ENCODE measurements at regions not wholly inside any gene's neighbourhood (a gene's known extent, or its start where the extent isn't known, plus 50 kb on each side); places are given as distances from the start of the nearest gene placed in this dataset.

- WGBS, 2 donors, result 80 to 82% methylated on average over 16 of the region's 16 CpGs
- H3K27ac ChIP-seq (ENCODE audit: low read depth in 1 of 2, low read length in 1 of 2), result no peak overlapping the region
- H3K27me3 ChIP-seq (ENCODE audit: control insufficient read depth in 3 of 3, insufficient read depth in 3 of 3, low read length in 2 of 3), result peaks cover 0 to 14% (median 2%) of the 10 kb centered on the region in 3 donors
- no peaks in the 10 kb centered on the region for H3K4me1 ChIP-seq (ENCODE audit: control insufficient read depth in 5 of 5, insufficient read depth in 5 of 5, low read length in 5 of 5)
- no peak overlapping the region for H3K9ac ChIP-seq (ENCODE audit: insufficient read depth in 1 of 2, low read length in 2 of 2)
- TF ChIP-seq, protein P1, sequence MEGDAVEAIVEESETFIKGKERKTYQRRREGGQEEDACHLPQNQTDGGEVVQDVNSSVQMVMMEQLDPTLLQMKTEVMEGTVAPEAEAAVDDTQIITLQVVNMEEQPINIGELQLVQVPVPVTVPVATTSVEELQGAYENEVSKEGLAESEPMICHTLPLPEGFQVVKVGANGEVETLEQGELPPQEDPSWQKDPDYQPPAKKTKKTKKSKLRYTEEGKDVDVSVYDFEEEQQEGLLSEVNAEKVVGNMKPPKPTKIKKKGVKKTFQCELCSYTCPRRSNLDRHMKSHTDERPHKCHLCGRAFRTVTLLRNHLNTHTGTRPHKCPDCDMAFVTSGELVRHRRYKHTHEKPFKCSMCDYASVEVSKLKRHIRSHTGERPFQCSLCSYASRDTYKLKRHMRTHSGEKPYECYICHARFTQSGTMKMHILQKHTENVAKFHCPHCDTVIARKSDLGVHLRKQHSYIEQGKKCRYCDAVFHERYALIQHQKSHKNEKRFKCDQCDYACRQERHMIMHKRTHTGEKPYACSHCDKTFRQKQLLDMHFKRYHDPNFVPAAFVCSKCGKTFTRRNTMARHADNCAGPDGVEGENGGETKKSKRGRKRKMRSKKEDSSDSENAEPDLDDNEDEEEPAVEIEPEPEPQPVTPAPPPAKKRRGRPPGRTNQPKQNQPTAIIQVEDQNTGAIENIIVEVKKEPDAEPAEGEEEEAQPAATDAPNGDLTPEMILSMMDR (IDR thresholded peaks at IDR 0.05; ENCODE audit: control extremely low read depth, extremely low read depth), result no peak
- ATAC-seq (ENCODE audit: insufficient read depth, low FRiP score) (no peak), DNase-seq (no peak)
- peaks cover 0 to 6% (median 3%) of the 10 kb centered on the region in 4 donors for H3K9me3 ChIP-seq (ENCODE audit: control insufficient read depth in 4 of 4, insufficient read depth in 3 of 4, low read length in 3 of 4)
- H3K4me3 ChIP-seq, result no peak overlapping the region
- H3K36me3 ChIP-seq (ENCODE audit: control insufficient read depth in 4 of 4, insufficient read depth in 4 of 4, low read length in 4 of 4), result no peaks in the 10 kb centered on the region
Measured at GRCh38 chr13:112143753-112144615, 77.0 kb downstream of the SOX1 start.

DNA sequence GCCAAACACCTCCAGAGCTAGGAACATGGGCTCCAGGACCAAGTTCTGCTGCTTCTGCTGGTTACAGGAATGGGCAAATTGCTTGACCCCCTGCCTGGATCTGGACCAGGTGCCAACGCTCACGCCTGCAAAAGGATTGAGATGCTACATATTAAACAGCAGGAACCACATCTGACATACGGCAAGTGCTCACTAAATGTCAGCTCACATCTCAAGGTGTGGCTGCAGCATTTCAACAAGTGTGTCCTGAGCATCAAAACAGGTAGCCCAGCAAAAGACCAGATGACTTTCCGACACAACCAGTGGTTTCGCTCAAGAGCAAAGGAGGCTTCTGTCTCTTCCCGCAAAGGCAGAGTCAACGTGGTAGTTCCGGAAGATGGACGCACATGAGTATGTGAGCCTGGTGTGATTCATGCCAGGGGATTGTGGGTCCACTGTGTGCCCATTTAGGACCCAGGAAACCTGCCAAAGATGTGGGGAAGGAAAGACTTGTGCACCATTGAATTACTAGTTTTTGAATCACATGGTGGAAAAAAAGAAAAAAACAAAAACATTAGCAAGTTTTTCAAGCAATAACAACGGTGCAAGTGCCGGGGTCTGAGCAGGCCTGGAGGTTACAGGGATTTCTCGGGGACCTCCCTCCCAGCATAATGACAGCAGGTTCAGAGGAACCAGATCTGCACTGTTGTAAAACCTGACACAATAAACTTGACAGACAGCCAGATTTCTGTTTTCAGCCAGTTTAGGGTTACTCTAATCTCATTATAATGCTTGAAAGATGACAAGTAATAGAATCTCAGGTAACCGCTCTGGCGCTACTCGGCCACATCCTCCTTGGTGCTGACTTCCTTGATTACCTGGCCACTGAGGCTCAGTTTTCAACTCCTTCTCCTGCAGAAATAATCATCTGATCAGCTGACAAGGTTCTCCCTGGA is 77.9 kb downstream of the SOX1 start:
- 81 to 82% methylated on average over 15 of the region's 15 CpGs for WGBS, 2 donors
- Histone ChIP-seq H3K27ac (ENCODE audit: low read depth in 1 of 2, low read length in 1 of 2) (no peak overlapping the region), H3K9ac (ENCODE audit: insufficient read depth in 1 of 2, low read length in 2 of 2) (no peak overlapping the region), H3K4me1 (ENCODE audit: control insufficient read depth in 5 of 5, insufficient read depth in 5 of 5, low read length in 5 of 5) (no peaks in the 10 kb centered on the region), H3K36me3 (ENCODE audit: control insufficient read depth in 4 of 4, insufficient read depth in 4 of 4, low read length in 4 of 4) (no peaks in the 10 kb centered on the region), H3K9me3 (ENCODE audit: control insufficient read depth in 4 of 4, insufficient read depth in 3 of 4, low read length in 3 of 4) (peaks cover 0 to 8% (median 3%) of the 10 kb centered on the region in 4 donors), H3K4me3 (no peak overlapping the region), H3K27me3 (ENCODE audit: control insufficient read depth in 3 of 3, insufficient read depth in 3 of 3, low read length in 2 of 3) (peaks cover 0 to 7% (median 2%) of the 10 kb centered on the region in 3 donors)
- no peak for DNase-seq
- no peak for ATAC-seq (ENCODE audit: insufficient read depth, low FRiP score)
- TF ChIP-seq, protein P1 (IDR thresholded peaks at IDR 0.05; ENCODE audit: control extremely low read depth, extremely low read depth), result no peak

GRCh38 chr13:112145551-112146360 is 78.8 kb downstream of the SOX1 start:
- peaks cover 0 to 3% (median 2%) of the 10 kb centered on the region in 3 donors for H3K27me3 ChIP-seq (ENCODE audit: control insufficient read depth in 3 of 3, insufficient read depth in 3 of 3, low read length in 2 of 3)
- H3K9me3 ChIP-seq (ENCODE audit: control insufficient read depth in 4 of 4, insufficient read depth in 3 of 4, low read length in 3 of 4), result peaks cover 0 to 8% (median 3%) of the 10 kb centered on the region in 4 donors
- no peak overlapping the region for H3K9ac ChIP-seq (ENCODE audit: insufficient read depth in 1 of 2, low read length in 2 of 2)
- no peaks in the 10 kb centered on the region for H3K36me3 ChIP-seq (ENCODE audit: control insufficient read depth in 4 of 4, insufficient read depth in 4 of 4, low read length in 4 of 4)
- DNase-seq, result no peak
- no peak for ATAC-seq (ENCODE audit: insufficient read depth, low FRiP score)
- H3K4me3 ChIP-seq, result no peak overlapping the region
- TF ChIP-seq, protein P1 (IDR thresholded peaks at IDR 0.05; ENCODE audit: control extremely low read depth, extremely low read depth), result no peak
- H3K4me1 ChIP-seq (ENCODE audit: control insufficient read depth in 5 of 5, insufficient read depth in 5 of 5, low read length in 5 of 5), result peaks cover 0 to under 1% (median 0%) of the 10 kb centered on the region in 5 donors
- no peak overlapping the region for H3K27ac ChIP-seq (ENCODE audit: low read depth in 1 of 2, low read length in 1 of 2)
- 86 to 91% methylated on average over 27 of the region's 27 CpGs for WGBS, 2 donors

Data from lung (tissue), 11 donors.